HG03196 (cell line): ENCODE measurements at regions not wholly inside any gene's neighbourhood (a gene's known extent, or its start where the extent isn't known, plus 50 kb on each side); places are given as distances from the start of the nearest gene placed in this dataset.

Experiments
- ATAC-seq: cut with Tn5 transposase; IDR thresholded peaks from one replicate; pipeline ENCODE4 v1.9.1; 2021; ENCODE audit not compliant: unreplicated experiment

GRCh38 chr3:10700821-10701220, 115.2 kb upstream of the SLC6A11 start:
- ATAC-seq, result no peak

- no peak for ATAC-seq
Measured at GRCh38 chr3:10702961-10703740, 112.9 kb upstream of the SLC6A11 start.

- no peak for ATAC-seq
Measured at GRCh38 chr3:10703875-10704274, 112.2 kb upstream of the SLC6A11 start.

- no peak for ATAC-seq
Measured at GRCh38 chr3:10706156-10706739, 109.8 kb upstream of the SLC6A11 start.

- ATAC-seq, result no peak
Measured at GRCh38 chr3:10706740-10707399, 109.2 kb upstream of the SLC6A11 start.

- no peak for ATAC-seq
Measured at GRCh38 chr3:10707400-10708215, 108.4 kb upstream of the SLC6A11 start.

GRCh38 chr3:10708216-10708893, 107.7 kb upstream of the SLC6A11 start:
- ATAC-seq, result no peak

GRCh38 chr3:10709110-10709781, 106.8 kb upstream of the SLC6A11 start:
- no peak for ATAC-seq

- ATAC-seq, result no peak
Measured at GRCh38 chr3:10712121-10712520, 103.9 kb upstream of the SLC6A11 start.

- ATAC-seq, result no peak
Measured at GRCh38 chr3:10713656-10714055, 102.4 kb upstream of the SLC6A11 start.

- no peak for ATAC-seq
Measured at GRCh38 chr3:10715886-10716285, 100.1 kb upstream of the SLC6A11 start.

GRCh38 chr3:10716964-10717363, 99.1 kb upstream of the SLC6A11 start:
- ATAC-seq, result no peak

- no peak for ATAC-seq
Measured at GRCh38 chr3:10717756-10718155, 98.3 kb upstream of the SLC6A11 start.

- no peak for ATAC-seq
Measured at GRCh38 chr3:10721101-10721500, 94.9 kb upstream of the SLC6A11 start.

- ATAC-seq, result no peak
Measured at GRCh38 chr3:10722911-10723310, 93.1 kb upstream of the SLC6A11 start.

- no peak for ATAC-seq
Measured at GRCh38 chr3:10723991-10724390, 92.0 kb upstream of the SLC6A11 start.

GRCh38 chr3:10725067-10725466, 91.0 kb upstream of the SLC6A11 start:
- no peak for ATAC-seq

- ATAC-seq, result no peak
Measured at GRCh38 chr3:10725846-10726245, 90.2 kb upstream of the SLC6A11 start.

GRCh38 chr3:10726787-10727186, 89.2 kb upstream of the SLC6A11 start:
- ATAC-seq, result no peak

- no peak for ATAC-seq
Measured at GRCh38 chr3:10729439-10729838, 86.6 kb upstream of the SLC6A11 start.
